ENCODE measurements at regions not wholly inside any gene's neighbourhood (a gene's known extent, or its start where the extent isn't known, plus 50 kb on each side); places are given as distances from the start of the nearest gene placed in this dataset.
"Not testable (repeated sequence)": the region's sequence is repeated elsewhere in the genome, so short reads cannot be mapped to it uniquely, and the experiment has no call there.

DNA sequence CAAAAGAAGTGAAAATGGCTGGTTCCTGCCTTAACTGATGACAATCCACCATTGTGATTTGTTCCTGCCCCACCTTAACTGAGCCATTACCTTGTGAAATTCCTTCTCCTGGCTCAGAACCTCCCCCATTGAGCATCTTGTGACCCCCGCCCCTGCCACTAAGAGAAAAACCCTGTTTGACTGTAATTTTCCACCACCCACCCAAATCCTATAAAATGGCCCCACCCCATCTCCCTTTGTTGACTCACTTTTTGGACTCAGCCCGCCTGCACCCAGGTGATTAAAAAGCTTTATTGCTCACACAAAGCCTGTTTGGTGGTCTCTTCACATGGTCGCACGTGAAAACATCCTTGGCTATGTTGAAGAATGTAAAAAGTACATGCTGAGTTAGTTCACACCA is 197.6 kb upstream of the FBN2 start:
- not testable (repeated sequence) for DNase-seq; H3K4me3 Mint-ChIP-seq; ATAC-seq (ENCODE audit: low read depth in 2 of 2); H3K4me1 ChIP-seq (ENCODE audit: control insufficient read depth, insufficient read depth, low read length, poor library complexity, severe bottlenecking); H3K36me3 Mint-ChIP-seq; H3K27ac ChIP-seq (ENCODE audit: insufficient read depth, low read length, poor library complexity, severe bottlenecking); H3K4me3 ChIP-seq (ENCODE audit: low read depth, low read length); H3K9me3 ChIP-seq (ENCODE audit: control insufficient read depth in 2 of 2, low read length in 2 of 2); H3K36me3 ChIP-seq (ENCODE audit: control insufficient read depth, insufficient read depth, low read length); H3K9me3 Mint-ChIP-seq; H3K27me3 Mint-ChIP-seq; H3K27ac Mint-ChIP-seq; H3K4me1 Mint-ChIP-seq; H3K27me3 ChIP-seq (ENCODE audit: control insufficient read depth, insufficient read depth, low read length)

DNA sequence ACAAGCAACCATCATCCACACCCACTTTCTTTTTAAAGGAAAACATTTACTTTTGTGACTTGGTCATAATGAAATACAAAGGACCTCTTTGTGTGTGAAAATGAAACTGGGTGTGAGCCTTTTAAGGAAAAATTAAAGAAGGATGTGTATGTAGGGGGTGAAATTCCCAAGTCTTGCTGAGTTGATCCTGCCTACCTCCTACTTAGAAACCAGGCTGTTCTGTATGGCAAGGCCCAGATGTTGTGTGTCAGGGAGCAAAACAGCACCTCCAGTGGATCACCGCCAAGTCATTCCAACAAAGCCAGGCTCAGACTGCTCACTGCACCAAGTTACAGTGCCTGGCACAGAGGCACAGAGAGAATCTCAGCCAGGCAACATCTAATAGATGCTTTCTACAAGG is 198.5 kb upstream of the FBN2 start:
- no peak for ATAC-seq (ENCODE audit: low read depth in 2 of 2)
- no peaks in the 10 kb centered on the region for H3K4me1 ChIP-seq (ENCODE audit: control insufficient read depth, insufficient read depth, low read length, poor library complexity, severe bottlenecking)
- Mint-ChIP-seq H3K27me3 (no peaks in the 10 kb centered on the region), H3K27ac (no peak overlapping the region), H3K9me3 (peaks cover 0 to 1% (median 0%) of the 10 kb centered on the region in 7 donors), H3K4me3 (no peak overlapping the region), H3K36me3 (no peaks in the 10 kb centered on the region), H3K4me1 (no peaks in the 10 kb centered on the region)
- H3K27me3 ChIP-seq (ENCODE audit: control insufficient read depth, insufficient read depth, low read length), result no peaks in the 10 kb centered on the region
- no peaks in the 10 kb centered on the region for H3K36me3 ChIP-seq (ENCODE audit: control insufficient read depth, insufficient read depth, low read length)
- H3K4me3 ChIP-seq (ENCODE audit: low read depth, low read length), result no peak overlapping the region
- no peak for DNase-seq
- no peaks in the 10 kb centered on the region for H3K9me3 ChIP-seq (ENCODE audit: control insufficient read depth in 2 of 2, low read length in 2 of 2)
- H3K27ac ChIP-seq (ENCODE audit: insufficient read depth, low read length, poor library complexity, severe bottlenecking), result no peak overlapping the region

DNA sequence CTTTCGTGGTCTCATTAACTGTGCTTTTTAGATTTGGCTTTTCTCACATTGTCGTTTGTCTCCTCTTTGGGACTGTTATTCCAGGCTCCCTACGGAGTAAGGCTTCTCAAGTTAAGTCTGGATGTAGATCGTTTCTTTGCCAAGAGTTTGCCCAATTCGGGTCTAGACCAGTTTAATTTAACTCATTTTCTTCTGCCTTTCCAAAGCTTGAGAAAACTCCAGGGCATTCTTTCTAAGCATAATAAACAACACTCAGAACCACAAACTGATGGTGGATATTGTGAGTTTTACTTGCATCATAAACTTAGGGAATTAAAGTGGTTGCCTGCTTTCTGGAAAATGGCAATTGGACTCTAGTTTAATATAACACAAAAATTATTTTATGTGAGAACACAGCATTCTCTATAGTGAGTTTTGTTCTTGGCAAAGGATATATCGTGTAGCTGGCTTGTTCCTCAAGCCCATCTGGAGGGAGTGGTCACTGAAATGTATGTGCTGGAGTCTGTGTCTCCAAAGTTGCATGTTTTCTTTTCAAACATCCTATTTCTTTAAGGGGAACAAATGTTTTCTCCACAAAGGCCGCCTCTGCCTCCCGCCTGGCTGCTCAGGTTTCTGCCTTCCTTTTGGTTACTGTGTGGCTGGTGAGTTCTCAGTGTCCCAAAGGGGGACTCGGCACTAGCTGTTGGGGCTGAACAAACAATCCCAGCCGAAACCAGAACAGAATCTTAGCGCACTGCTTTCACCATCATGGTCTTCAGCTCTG is 211.3 kb upstream of the FBN2 start:
- Mint-ChIP-seq H3K9me3 (peaks cover 0 to 4% (median under 1%) of the 10 kb centered on the region in 7 donors), H3K4me3 (no peak overlapping the region), H3K27me3 (no peaks in the 10 kb centered on the region), H3K4me1 (no peaks in the 10 kb centered on the region), H3K27ac (no peak overlapping the region), H3K36me3 (no peaks in the 10 kb centered on the region)
- H3K4me3 ChIP-seq (ENCODE audit: low read depth, low read length), result no peak overlapping the region
- no peak for ATAC-seq (ENCODE audit: low read depth in 2 of 2)
- no peaks in the 10 kb centered on the region for H3K27me3 ChIP-seq (ENCODE audit: control insufficient read depth, insufficient read depth, low read length)
- H3K36me3 ChIP-seq (ENCODE audit: control insufficient read depth, insufficient read depth, low read length), result no peaks in the 10 kb centered on the region
- no peaks in the 10 kb centered on the region for H3K9me3 ChIP-seq (ENCODE audit: control insufficient read depth in 2 of 2, low read length in 2 of 2)
- no peak for DNase-seq
- no peak overlapping the region for H3K27ac ChIP-seq (ENCODE audit: insufficient read depth, low read length, poor library complexity, severe bottlenecking)
- no peaks in the 10 kb centered on the region for H3K4me1 ChIP-seq (ENCODE audit: control insufficient read depth, insufficient read depth, low read length, poor library complexity, severe bottlenecking)

DNA sequence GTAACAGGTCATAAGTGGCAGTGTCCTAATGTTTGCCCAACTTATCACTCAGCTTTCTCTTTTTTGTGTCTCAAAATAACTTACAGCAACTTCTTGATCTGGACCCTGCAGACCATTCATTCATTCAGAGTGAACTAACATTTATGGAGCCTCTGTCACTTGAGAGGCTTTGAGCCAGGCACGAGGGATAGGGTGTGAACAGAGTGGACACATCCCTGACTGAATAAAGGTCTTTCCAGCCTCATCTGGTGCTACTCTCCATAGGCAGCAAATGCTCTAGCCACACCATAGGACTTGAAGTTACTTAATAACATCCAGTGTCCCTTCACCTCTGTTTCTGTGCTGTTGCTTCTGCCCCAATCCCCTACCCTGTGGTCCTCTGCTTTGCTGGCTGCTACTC is 212.1 kb upstream of the FBN2 start:
- no peaks in the 10 kb centered on the region for H3K9me3 ChIP-seq (ENCODE audit: control insufficient read depth in 2 of 2, low read length in 2 of 2)
- no peaks in the 10 kb centered on the region for H3K36me3 ChIP-seq (ENCODE audit: control insufficient read depth, insufficient read depth, low read length)
- Mint-ChIP-seq H3K9me3 (peaks cover 0 to 6% (median 3%) of the 10 kb centered on the region in 7 donors), H3K27ac (no peak overlapping the region), H3K27me3 (no peaks in the 10 kb centered on the region), H3K36me3 (no peaks in the 10 kb centered on the region), H3K4me1 (no peaks in the 10 kb centered on the region), H3K4me3 (no peak overlapping the region)
- H3K4me3 ChIP-seq (ENCODE audit: low read depth, low read length), result no peak overlapping the region
- ATAC-seq (ENCODE audit: low read depth in 2 of 2) (no peak), DNase-seq (no peak)
- H3K27ac ChIP-seq (ENCODE audit: insufficient read depth, low read length, poor library complexity, severe bottlenecking), result no peak overlapping the region
- H3K4me1 ChIP-seq (ENCODE audit: control insufficient read depth, insufficient read depth, low read length, poor library complexity, severe bottlenecking), result no peaks in the 10 kb centered on the region
- H3K27me3 ChIP-seq (ENCODE audit: control insufficient read depth, insufficient read depth, low read length), result no peaks in the 10 kb centered on the region

DNA sequence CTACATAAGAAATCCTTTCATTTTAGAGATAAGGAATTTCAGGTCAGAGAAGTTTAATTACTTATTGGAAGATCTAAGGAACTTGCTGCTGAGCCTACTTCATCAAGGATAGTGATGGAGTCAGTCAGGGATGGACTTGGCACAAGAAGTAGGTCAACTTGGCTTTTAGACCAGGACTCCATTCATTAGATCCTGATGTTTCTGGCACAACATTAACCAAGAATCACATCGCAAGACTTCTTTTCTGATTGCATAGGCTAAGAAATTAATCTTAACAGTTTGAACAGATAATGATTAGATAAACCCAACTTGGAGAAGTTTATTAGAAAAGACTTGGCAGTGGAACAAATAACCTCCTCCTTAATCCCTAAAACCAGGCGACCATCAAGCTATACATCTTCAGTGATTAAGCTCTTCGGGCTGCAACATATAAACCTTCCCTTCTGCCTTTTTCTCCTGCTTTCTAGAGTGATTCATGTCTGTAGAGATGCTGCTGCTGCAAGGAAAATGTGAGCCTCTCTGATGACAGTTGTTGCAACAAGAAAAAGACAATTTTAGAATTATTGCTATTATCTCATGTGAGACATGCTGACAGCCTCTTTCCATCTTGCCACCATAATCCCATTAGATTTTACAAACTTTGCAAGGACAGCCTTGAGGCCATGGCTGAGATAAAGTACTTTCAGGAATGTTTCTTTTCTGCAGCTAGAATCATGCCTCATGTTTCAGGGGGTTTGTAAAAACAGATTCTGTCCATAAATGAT is 207.9 kb upstream of the SLC27A6 start:
- Mint-ChIP-seq H3K9me3 (peaks cover 0 to 11% (median 4%) of the 10 kb centered on the region in 7 donors), H3K4me1 (no peaks in the 10 kb centered on the region), H3K36me3 (no peaks in the 10 kb centered on the region), H3K4me3 (no peak overlapping the region), H3K27me3 (no peaks in the 10 kb centered on the region), H3K27ac (no peak overlapping the region)
- DNase-seq, result no peak
- Histone ChIP-seq H3K36me3 (ENCODE audit: control insufficient read depth, insufficient read depth, low read length) (no peaks in the 10 kb centered on the region), H3K9me3 (ENCODE audit: control insufficient read depth in 2 of 2, low read length in 2 of 2) (no peaks in the 10 kb centered on the region), H3K4me3 (ENCODE audit: low read depth, low read length) (no peak overlapping the region), H3K27me3 (ENCODE audit: control insufficient read depth, insufficient read depth, low read length) (no peaks in the 10 kb centered on the region), H3K4me1 (ENCODE audit: control insufficient read depth, insufficient read depth, low read length, poor library complexity, severe bottlenecking) (no peaks in the 10 kb centered on the region), H3K27ac (ENCODE audit: insufficient read depth, low read length, poor library complexity, severe bottlenecking) (no peak overlapping the region)
- ATAC-seq (ENCODE audit: low read depth in 2 of 2), result no peak

DNA sequence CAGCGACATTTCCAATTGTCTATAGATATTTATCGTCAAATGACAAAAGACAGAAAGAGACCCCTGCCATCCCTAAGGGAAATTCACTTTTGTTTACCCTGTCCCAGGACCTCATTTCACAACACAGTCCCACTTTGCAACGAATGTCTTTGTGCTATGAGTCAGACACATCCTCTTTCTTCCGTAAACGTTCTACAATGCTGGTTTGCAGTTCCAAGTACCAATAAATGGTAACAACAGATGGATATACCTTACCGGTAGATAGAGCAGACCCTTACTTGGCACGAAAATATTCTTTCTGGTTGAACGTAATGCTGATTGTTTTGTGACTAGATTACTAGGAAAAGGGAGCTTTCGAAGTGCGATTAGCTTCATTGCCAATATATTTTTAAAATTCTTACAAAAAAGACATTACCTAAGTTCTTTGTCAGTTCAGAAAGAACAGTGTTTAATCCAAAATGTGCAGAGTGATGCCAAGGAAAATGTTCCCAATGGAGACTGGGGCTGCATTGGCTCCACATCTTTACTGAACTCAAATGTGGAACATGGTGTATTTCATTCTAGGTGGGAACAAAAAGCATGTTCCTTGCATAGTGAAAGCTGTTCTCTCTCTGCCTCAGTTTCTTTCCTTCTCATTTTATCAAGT is 202.5 kb upstream of the SLC27A6 start:
- no peaks in the 10 kb centered on the region for H3K9me3 ChIP-seq (ENCODE audit: control insufficient read depth in 2 of 2, low read length in 2 of 2)
- H3K36me3 Mint-ChIP-seq, result no peaks in the 10 kb centered on the region
- no peak overlapping the region for H3K4me3 ChIP-seq (ENCODE audit: low read depth, low read length)
- no peaks in the 10 kb centered on the region for H3K27me3 Mint-ChIP-seq
- no peak overlapping the region for H3K4me3 Mint-ChIP-seq
- no peaks in the 10 kb centered on the region for H3K4me1 Mint-ChIP-seq
- no peaks in the 10 kb centered on the region for H3K27me3 ChIP-seq (ENCODE audit: control insufficient read depth, insufficient read depth, low read length)
- H3K27ac Mint-ChIP-seq, result no peak overlapping the region
- DNase-seq (no peak), ATAC-seq (ENCODE audit: low read depth in 2 of 2) (no peak)
- no peaks in the 10 kb centered on the region for H3K36me3 ChIP-seq (ENCODE audit: control insufficient read depth, insufficient read depth, low read length)
- H3K4me1 ChIP-seq (ENCODE audit: control insufficient read depth, insufficient read depth, low read length, poor library complexity, severe bottlenecking), result no peaks in the 10 kb centered on the region
- H3K9me3 Mint-ChIP-seq, result peaks cover 2 to 9% (median 4%) of the 10 kb centered on the region in 7 donors
- no peak overlapping the region for H3K27ac ChIP-seq (ENCODE audit: insufficient read depth, low read length, poor library complexity, severe bottlenecking)

DNA sequence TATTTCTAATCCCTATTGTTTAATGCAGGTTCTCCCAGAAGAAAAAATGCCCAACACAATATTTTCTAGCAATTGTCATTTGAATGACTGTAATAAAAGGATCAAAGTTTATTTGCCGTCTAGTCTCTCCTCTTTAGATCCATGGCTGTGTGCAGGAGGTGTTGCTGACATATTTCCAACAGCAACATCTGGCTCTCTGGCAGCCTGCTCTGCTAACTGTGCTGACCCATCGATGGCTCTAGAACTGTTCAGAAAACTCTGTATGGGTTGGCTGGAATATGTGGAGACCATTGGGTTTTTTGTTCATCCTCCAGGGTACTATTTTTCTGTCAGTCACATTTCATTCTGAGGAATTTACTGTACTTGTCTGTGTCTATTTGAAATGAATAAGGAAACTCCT is 202.0 kb upstream of the SLC27A6 start:
- Mint-ChIP-seq H3K4me1 (no peaks in the 10 kb centered on the region), H3K36me3 (no peaks in the 10 kb centered on the region), H3K9me3 (peaks cover 2 to 9% (median 4%) of the 10 kb centered on the region in 7 donors), H3K27ac (no peak overlapping the region), H3K27me3 (no peaks in the 10 kb centered on the region), H3K4me3 (no peak overlapping the region)
- no peaks in the 10 kb centered on the region for H3K36me3 ChIP-seq (ENCODE audit: control insufficient read depth, insufficient read depth, low read length)
- no peak for DNase-seq
- H3K4me3 ChIP-seq (ENCODE audit: low read depth, low read length), result no peak overlapping the region
- H3K9me3 ChIP-seq (ENCODE audit: control insufficient read depth in 2 of 2, low read length in 2 of 2), result no peaks in the 10 kb centered on the region
- no peak for ATAC-seq (ENCODE audit: low read depth in 2 of 2)
- no peak overlapping the region for H3K27ac ChIP-seq (ENCODE audit: insufficient read depth, low read length, poor library complexity, severe bottlenecking)
- no peaks in the 10 kb centered on the region for H3K4me1 ChIP-seq (ENCODE audit: control insufficient read depth, insufficient read depth, low read length, poor library complexity, severe bottlenecking)
- no peaks in the 10 kb centered on the region for H3K27me3 ChIP-seq (ENCODE audit: control insufficient read depth, insufficient read depth, low read length)

Data from CD4-positive, CD25-positive, alpha-beta regulatory T cell (primary cell).